ENCODE measurements at regions not wholly inside any gene's neighbourhood (a gene's known extent, or its start where the extent isn't known, plus 50 kb on each side); places are given as distances from the start of the nearest gene placed in this dataset.

- no peaks in the 10 kb centered on the region for H3F3A ChIP-seq (replicated peaks; ENCODE audit: insufficient read depth)
- no peak overlapping the region for H3K27ac ChIP-seq (ENCODE audit: low read depth in 2 of 2, low read length in 1 of 2)
- no peak overlapping the region for H3K4me2 ChIP-seq
- 37% methylated on average over 1 of the region's 1 CpG for WGBS (ENCODE audit: low lambda C conversion rate)
- no peaks in the 10 kb centered on the region for H3K4me1 ChIP-seq (ENCODE audit: control insufficient read depth in 1 of 2, insufficient read depth in 2 of 2, low read depth in 1 of 2, low read length in 1 of 2)
- no peak overlapping the region for H2AFZ ChIP-seq (ENCODE audit: low read depth)
- no peaks in the 10 kb centered on the region for H3K36me3 ChIP-seq (replicated peaks in 1 of 2; ENCODE audit: control insufficient read depth in 1 of 2, insufficient read depth in 2 of 2, low read length in 1 of 2)
- H4K20me1 ChIP-seq (ENCODE audit: insufficient read depth) = no peaks in the 10 kb centered on the region
- no peak overlapping the region for H3K9ac ChIP-seq
- H3K79me2 ChIP-seq (ENCODE audit: insufficient read depth) = no peaks in the 10 kb centered on the region
- H3K4me3 ChIP-seq (ENCODE audit: low read depth in 2 of 2, low read length in 1 of 2) = no peak overlapping the region
- no peak for DNase-seq
- ChIA-PET CTCF (interaction anchor here (0.9 kb wide), 1 partner anchor 11 kb away, joined by 3 read pairs; no protein-coding TSS in a partner anchor), POLR2A (no interaction called here)
- no peaks in the 10 kb centered on the region for H3K27me3 ChIP-seq (ENCODE audit: insufficient read depth)
- no peaks in the 10 kb centered on the region for H3K9me2 ChIP-seq
- no peak for TF ChIP-seq SIN3A (IDR thresholded peaks at IDR 0.05; ENCODE audit: borderline replicate concordance, low read depth, low read length)
- TF ChIP-seq IRF3 (IDR thresholded peaks at IDR 0.05; ENCODE audit: low read depth, low read length) = no peak
- TF ChIP-seq GATA2 (CRISPR knock-in tag; IDR thresholded peaks at IDR 0.05) = no peak
- no peak for TF ChIP-seq CTCF (IDR thresholded peaks at IDR 0.05)
- TF ChIP-seq POLR2AphosphoS5 (IDR thresholded peaks at IDR 0.05; ENCODE audit: low read depth, low read length) = no peak
- no peak for TF ChIP-seq RFX5 (IDR thresholded peaks at IDR 0.05; ENCODE audit: low read length)
- TF ChIP-seq YY1 (IDR thresholded peaks at IDR 0.05; ENCODE audit: low read depth) = no peak
- TF ChIP-seq PBX3 (IDR thresholded peaks at IDR 0.05) = no peak
- TF ChIP-seq USF1 (IDR thresholded peaks at IDR 0.05; ENCODE audit: borderline replicate concordance, low read depth) = no peak
- TF ChIP-seq EZH2phosphoT487 (IDR thresholded peaks at IDR 0.05; ENCODE audit: borderline replicate concordance, low read depth) = no peak
- TF ChIP-seq FOSL2 (IDR thresholded peaks at IDR 0.05; ENCODE audit: borderline replicate concordance, low read depth) = no peak
- TF ChIP-seq RCOR1 (IDR thresholded peaks at IDR 0.05; ENCODE audit: low read length) = no peak
- TF ChIP-seq EP300 (IDR thresholded peaks at IDR 0.05; ENCODE audit: borderline replicate concordance in 1 of 2, low read depth in 1 of 2, low read length in 1 of 2) = no peak
- no peak for TF ChIP-seq NRF1 (IDR thresholded peaks at IDR 0.05; ENCODE audit: low read depth, low read length)
- TF ChIP-seq TCF12 (IDR thresholded peaks at IDR 0.05) = no peak
- TF ChIP-seq NFIC (IDR thresholded peaks at IDR 0.05; ENCODE audit: borderline replicate concordance) = no peak
- TF ChIP-seq FOXM1 (IDR thresholded peaks at IDR 0.05; ENCODE audit: low read depth) = no peak
- TF ChIP-seq MAX (IDR thresholded peaks at IDR 0.05; ENCODE audit: low read depth) = no peak
- no peaks in the 10 kb centered on the region for H3K9me3 ChIP-seq
Measured at GRCh38 chr11:92580908-92581307, 356.3 kb downstream of the FAT3 start.

Data from SK-N-SH (cell line).